ENCODE measurements at regions not wholly inside any gene's neighbourhood (a gene's known extent, or its start where the extent isn't known, plus 50 kb on each side); places are given as distances from the start of the nearest gene placed in this dataset.

- TF ChIP-seq POLR2A (IDR thresholded peaks at IDR 0.05; ENCODE audit: low read length) (no peak), CEBPB (IDR thresholded peaks at IDR 0.05) (no peak), ZFP36 (IDR thresholded peaks at IDR 0.05; ENCODE audit: borderline replicate concordance, partially characterized antibody) (no peak), RNF2 (IDR thresholded peaks at IDR 0.05; ENCODE audit: borderline replicate concordance, low read depth) (no peak), FOSB (CRISPR knock-in tag; IDR thresholded peaks at IDR 0.05) (no peak), CTCF (IDR thresholded peaks at IDR 0.05) (no peak), BHLHE40 (IDR thresholded peaks at IDR 0.05; ENCODE audit: low read depth, low read length) (no peak), ESRRA (IDR thresholded peaks at IDR 0.05; ENCODE audit: borderline replicate concordance, low read length) (no peak), HMGXB4 (CRISPR knock-in tag; IDR thresholded peaks at IDR 0.05; ENCODE audit: borderline replicate concordance) (no peak), USF2 (IDR thresholded peaks at IDR 0.05) (no peak), NR3C1 (IDR thresholded peaks at IDR 0.05) (no peak), EP300 (IDR thresholded peaks at IDR 0.05) (no peak), MAX (IDR thresholded peaks at IDR 0.05) (no peak), HDAC2 (IDR thresholded peaks at IDR 0.05) (no peak)
These were observed 881.4 kb upstream of the ROBO1 start for GRCh38 chr3:80649170-80649569.

Measured in A549 (cell line).